ENCODE measurements at regions not wholly inside any gene's neighbourhood (a gene's known extent, or its start where the extent isn't known, plus 50 kb on each side); places are given as distances from the start of the nearest gene placed in this dataset.

DNA sequence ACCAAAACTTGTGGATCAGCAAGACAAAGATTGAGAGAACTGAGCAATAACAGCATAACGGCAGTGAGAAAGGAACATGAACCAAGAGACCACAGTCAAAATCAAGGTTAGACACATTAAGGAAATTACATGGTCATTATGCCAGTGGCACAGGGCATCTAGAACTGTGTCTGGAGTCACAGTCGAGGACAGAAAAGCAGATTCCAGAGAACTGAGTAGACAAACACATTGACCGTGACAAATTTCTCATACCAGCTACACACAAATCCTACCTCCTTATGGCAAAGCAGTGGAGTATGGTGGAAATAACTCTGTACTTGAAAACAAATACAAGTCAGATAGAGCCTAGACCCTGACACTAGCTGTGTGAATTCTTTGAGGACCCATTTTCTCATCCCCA is 367.3 kb downstream of the DUSP6 start:
- no peak for DNase-seq

DNA sequence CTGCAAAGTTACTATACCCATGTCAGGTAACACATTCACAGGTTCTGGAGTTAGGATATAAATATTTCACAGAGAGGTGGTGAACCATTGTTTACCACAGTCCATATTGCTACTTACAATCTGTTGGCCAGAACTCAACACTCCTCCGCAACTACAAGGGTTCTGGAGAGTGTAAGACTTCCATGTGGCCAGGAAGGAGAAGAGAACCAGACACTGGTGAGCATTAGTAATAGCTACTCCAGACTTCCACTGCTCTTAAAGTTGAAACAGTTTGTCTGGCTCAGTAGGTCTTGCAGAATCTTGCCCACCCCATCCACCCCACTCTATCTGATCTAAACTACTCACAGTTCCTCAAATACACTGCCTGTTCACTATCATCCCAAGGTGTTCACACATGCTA is 369.6 kb downstream of the DUSP6 start:
- no peak for DNase-seq

DNA sequence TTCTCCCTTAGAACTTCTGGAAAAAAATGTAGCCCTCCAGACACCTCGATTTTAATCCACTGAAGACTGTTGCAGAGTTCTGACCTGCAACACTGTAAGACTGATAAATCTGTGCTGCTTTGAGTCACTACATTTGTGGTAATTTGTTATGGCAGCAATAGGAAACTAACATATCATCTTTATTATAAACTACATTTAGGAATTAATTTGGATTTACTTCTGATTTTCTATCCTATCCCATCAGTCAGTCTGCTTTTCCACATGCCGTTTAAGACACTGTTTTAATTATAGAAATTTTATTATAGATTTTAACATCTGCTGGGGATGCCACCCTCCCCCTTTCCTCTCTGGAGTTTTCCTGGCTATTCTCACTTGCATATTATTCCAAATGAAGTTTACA is 375.2 kb downstream of the DUSP6 start:
- DNase-seq, result no peak

DNA sequence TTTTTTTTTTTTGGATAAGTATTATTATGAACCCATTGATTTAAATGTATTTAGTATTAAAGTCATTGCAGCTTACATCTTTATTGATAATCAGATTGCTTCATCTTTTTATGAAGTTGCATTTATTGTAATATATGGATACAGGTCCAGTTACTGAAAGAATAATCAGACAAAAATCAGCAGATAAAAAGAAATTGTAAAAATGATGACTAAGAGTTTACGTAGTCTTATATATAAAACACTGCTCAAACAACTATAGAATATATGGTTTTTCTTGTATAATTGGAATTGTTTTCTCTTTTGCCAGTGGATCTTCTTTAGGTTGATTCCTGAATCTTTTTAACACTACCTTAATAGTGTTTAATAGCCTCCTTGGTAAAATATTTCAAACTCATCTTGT is 378.3 kb downstream of the DUSP6 start:
- DNase-seq, result no peak

DNA sequence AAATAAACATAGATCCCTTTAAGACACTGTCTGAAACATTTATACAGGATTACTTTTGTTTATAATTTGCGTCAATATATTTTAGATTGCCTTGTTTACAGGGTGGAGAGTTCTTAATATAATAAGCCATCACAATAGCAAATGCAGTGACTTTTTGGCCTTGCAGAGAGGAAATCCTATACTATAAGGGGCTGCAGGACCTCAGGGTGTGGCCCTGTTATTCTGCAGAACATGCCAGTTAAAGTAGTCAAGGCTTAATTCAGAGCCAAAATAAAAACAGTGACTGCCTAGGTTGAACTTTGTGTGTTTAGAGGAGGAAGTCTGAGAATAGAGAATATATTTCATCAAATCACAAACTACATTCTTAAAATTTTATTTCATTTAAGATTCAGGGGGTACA is 381.6 kb downstream of the DUSP6 start:
- DNase-seq, result no peak

DNA sequence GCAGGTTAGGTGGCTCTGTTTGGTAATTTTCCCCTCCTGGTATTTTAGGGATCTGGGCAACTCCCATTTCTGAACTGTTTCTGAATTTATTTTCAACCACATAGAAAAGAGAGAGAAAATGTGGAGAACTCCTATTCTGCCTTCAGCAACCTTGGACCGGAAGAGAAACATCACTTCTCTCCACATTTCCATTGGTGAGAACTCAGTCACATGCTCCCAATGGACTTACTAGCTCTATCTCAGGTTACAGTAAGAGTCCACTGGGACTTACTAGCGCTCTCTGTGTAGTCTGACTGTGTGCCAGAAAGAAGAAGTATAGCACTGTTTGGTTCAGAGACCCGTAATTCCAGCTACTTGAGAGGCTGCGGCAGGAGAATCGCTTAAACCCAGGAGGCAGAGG is 383.2 kb downstream of the DUSP6 start:
- DNase-seq, result no peak

DNA sequence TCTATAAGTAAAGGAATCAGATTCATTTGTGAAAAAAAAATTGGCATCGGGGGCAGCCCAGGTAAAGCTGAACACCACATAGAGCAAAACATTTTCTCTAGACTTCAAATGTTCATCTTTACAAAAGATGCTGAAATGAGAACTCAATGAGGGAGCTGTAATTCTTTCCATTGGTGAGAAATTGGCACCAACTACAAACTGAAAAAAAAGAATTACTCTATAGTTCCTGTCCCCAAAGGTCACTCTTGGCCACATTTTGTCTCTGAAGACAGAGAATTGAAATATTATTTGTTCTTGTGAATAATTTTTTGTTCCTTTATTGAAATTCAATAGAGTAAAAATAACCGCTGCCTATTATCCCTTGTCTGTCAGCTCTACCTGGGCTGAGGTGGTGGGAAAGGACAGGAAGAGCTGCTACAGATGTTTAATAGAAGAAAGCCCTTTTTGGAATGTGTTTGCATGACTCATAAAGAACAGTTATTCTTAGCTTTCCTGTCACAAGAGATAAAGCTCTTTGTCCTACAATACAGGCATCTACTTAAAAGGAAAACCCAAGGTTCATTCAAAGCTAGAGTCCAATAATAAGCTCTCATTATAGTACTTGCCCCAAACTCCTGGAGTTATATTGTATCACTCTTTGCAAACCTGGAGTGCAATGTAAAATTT is 380.1 kb upstream of the KITLG start:
- peak; percentile 67 for DNase-seq

DNA sequence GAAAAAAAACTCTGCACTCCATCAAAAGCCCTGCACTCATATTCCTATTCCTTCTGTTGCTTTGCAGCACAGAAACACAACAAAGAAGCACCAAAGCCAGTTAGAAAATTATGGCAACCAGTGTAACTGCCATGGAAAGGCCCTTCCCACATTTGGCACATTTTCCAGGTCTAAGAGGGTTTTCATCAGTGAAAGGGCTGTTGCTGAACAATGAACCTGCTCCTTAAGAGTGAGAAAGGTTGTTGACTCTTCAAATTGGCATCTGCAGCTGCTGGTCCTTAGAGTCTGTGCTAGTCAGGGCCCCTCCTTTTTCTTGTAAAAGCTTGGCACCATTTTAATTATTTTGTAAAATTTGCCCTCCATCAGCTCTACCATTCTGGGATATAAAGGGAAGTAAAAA is 378.7 kb upstream of the KITLG start:
- DNase-seq, result no peak

DNA sequence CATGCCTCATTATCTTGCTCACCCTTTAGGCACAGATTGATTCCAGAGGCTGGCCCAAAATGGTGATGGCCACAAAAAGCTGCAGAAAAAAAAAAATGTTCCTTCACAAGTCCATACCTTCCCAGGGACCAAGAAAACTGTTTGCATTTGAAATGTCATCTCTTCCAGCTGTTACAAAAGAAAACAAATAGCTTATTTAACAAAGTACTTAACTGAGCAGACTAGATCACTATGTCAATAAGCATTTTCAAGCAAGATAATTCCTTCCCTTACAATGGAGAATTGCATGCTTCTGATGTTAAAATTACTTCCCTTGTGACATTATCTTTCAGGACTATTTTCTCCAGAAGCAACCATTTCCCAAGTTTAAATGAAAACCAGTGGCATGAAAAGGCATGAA is 377.9 kb upstream of the KITLG start:
- DNase-seq, result no peak

DNA sequence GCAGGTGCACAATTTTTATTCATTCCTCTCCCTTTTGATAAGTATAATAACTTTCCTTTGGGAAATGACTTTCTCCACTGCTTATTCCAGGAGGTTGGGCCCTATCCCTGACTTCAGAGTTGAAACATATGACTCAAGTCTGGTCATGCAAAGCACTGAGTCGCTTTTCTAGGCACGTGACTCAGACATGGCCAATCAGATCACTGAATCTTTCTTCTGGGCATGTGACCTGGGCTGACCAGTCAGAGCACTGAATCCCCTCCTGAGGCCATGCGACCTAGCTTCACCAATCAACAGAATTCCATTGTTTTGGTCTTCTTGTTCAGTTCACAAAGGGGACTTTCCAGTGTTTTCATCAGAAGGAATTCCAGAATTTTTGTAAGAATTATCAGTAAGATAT is 377.1 kb upstream of the KITLG start:
- peak; percentile 33 for DNase-seq

DNA sequence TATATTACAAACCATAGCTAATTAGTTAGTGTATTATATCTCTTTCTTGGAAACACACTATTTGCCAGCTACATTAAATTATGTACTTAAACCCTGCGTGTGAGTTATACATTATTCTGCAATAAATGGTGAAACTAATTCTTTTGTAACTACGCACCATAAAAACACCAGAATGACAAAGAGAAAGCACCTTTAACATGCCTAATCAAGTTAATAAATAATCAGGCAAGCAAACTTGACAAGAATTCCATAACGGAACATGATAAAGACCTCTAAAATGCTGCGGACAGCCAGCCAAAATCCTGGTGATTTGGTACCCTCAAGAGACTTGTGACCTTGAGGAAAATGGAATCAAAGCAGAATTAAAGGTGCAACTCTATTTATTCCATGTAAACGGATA is 375.3 kb upstream of the KITLG start:
- no peak for DNase-seq

DNA sequence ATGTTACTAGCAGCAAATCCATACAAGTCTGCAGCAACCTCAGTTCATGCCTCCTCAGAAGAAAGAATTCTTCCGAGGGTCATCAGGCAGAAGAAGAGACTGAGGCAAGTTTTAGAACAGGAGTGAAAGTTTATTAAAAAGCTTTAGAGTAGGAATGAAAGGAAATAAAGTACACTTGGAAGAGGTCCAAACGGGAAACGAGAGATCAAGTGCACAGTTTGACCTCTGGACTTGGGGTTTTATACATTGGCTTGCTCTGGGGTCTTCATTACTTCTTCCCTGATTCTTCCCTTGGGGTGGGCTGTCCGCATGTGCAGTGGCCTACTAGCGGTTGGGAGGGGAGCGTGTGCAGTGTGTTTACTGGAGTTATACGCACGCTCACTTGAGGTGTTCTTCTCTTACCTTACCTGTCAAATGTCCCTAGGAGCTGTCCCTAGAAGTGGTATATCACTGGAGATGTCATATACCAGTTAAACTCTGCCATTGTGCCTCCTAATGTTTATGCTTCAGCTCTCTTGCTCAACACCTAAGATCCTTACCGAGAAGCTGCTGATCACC is 372.8 kb upstream of the KITLG start:
- DNase-seq, result no peak

DNA sequence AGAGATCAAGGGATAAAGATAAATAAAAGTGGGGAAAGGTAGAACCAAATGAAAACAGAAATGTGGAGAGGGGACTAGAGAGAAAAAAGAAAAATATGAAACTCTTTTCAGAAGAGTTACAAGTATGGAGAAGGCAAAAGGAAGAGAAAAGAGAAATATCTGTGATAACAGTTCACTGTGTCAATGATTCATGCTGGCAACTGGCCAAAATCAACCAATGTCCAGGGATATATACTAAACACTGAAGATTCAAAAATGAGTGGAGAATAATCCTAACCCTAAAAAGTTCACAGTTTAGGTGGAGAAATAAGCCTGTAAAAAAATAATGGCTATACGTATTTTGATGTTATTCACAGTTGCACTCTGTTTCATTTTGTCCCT is 372.3 kb upstream of the KITLG start:
- peak; percentile 22 for DNase-seq

DNA sequence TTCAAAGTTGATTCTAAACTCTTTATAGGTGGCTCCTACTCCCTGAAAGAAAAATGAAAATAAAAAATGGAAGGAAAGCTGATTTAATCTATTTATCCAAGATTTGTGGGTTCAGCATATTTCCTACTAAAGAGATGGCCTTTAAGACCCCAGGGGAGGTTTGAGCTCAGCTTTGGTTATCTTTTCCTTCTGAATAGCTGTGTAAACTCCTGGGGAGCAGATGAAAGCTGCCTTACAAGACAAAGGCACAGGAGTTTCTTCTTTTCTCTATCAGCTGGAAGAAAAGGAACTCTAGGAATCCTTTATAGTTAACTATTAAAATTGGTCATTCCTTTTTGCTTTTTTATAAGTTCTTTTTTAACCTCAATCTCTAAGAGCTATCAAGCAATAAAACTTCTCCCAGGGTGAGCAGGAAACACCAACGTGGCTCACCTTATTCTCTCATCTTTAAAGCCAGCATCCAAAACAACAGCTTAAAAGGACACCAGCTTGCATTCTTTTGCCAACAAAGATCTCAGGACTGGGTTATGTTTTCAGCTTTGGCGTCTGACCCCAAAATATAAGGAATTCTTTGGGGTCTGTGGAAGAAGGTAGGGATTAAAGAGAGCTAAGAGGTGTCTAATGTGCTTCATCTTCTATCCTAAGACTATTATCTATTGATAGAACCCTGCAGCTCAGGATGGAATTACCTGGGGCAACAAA is 371.7 kb upstream of the KITLG start:
- DNase-seq, result no peak

DNA sequence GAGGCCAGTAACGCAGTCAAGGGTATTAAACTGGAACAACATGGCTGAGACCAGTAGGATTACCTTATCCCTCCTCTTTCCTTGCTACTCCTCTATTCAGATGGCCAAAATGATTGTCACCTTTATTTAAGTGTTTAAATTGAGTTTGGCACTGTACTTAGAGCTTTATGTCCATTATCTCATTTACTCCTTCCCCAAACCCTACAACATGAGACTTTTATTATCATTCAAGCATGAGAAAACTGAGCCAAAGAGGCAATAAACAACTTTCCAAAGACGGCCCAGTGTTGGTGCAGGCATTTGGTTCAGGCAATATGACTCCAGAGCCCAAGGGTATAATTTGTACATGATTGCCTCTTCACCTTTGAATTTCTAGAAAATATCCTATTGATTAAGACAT is 370.9 kb upstream of the KITLG start:
- DNase-seq, result no peak

DNA sequence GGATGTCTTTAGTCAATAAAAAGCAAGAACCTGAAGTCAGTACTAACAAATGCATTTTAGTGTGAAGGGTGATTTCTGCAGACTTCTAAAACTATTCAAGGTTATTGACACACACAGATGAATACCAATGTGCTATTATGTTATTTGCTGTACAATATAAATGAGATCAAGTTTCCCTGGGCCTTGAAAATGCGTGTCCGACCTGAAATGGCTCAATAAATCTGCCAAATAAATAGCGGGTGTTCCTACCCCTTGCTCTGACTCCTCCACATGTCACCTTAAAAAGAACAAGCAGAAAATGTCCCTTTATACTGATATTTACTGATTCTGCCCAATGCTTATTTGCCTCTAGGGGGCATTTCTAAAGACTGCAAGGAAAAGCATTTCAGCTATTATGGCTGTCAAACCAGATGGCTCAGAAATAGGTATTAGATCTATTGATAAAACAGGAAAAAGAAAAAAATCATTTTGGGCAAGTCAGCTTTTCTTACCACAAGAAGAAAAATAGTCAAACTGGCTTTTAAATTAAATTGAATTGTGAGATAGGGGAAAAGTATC is 367.3 kb upstream of the KITLG start:
- DNase-seq, result peak; percentile 9

DNA sequence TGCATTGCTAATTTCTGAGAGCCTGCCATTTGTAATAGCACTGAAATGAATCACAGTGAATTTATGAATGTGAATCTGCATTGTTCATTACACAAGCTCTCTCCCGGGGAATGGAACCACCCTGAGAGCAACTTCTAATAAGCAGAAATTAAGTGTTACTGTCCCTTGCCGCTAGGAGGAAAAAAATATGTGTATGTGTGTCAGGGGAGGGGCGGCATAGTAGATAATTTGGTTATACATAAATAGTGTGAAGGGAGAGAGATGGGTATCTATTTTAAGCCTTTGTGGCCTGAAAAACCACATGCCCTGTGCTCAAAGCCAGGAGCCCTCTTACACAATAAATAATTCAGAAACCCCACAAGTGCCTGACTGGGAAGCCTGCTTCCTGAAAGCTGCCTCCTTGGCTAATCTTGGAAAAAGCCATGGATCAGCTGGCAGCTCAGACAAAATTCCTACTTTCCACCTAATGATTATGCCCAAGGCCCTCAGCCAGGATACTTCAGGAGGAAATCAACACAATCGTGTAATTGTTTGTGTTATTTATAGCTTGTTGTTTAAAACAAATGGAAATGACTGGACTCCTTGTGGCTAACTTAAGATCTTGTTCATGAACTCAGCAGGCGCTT is 366.2 kb upstream of the KITLG start:
- DNase-seq, result peak; percentile 89

DNA sequence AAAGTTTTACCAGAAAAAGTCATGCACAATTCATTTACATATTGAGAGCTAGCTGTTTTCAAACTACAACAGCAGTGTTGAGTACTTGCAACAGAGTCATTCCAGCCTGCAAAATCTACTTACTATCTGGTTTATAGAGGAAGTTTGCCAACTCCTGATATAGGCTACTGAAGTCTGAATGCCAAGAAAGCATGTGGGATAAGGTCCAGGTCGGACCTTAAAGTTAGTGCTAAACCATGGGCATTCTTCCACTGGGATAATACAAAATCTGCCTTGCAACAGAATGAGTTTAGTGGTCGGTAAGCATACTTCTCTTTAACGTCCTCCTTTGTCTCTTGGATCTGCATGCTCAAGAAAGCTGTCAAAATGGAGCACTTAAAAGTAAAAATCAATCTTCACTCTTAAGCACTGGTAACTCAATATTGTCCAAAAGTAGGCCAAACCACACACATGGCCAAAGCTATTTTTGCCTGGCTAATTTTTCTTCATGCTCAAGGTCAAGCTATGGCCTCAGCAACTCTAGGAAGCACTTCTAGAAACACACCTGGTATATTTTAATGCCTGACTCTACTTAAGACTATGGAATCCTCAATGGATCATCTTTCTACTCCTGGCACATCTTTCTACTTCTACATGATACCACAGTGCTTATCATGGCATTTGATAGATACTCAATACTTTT is 364.9 kb upstream of the KITLG start:
- no peak for DNase-seq

DNA sequence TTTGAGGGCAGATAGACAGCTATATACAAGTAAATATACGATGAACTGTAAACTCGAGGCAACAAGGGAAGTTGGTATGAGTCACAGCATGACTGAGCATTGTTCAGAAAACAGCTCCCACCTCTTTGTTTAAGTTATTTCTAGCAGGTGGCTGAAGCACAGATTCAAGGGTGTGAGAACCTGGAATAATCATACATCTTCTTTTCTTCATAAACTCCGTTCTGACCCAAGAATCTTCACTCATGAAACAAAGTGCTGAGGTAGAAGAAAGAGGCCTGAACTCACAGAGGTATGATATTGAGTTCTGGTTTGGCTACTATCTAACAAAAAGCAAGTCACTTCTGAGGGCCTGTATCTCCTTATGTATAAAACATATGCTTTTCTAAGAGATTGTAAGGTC is 364.1 kb upstream of the KITLG start:
- peak; percentile 65 for DNase-seq

DNA sequence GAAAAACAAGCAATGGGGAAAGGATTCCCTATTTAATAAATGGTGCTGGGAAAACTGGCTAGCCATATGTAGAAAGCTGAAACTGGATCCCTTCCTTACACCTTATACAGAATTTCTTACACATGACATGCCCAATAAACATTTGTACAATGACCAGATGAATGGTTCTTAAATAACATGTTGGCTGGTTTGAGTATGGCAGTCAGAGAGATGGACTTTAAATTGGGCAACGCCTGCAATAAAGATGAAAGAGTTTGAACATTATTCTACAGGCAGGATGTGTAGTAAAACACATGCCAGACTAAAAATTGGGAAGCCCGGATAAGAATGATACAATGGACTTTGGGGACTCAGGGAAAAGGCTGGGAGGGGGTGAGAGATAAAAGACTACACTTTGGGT is 360.6 kb upstream of the KITLG start:
- no peak for DNase-seq

DNA sequence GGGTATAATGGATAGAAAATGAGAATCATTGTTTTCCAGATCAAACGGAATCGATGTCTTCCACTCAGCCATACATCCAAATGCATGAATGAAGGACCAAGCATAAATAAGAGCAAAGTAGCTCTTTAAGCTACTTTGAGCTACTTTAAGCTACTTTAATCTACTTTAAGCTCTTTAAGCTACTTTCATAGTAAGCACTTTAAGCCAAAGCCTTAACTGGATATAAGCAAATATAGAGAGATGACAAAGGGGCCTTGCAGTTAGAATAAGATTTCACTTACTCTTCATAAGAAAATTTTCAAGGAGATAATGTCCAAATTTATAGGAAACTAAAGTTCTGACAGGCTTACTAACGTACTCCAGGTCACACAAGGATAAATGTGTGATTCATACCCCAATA is 355.6 kb upstream of the KITLG start:
- peak; percentile 10 for DNase-seq

DNA sequence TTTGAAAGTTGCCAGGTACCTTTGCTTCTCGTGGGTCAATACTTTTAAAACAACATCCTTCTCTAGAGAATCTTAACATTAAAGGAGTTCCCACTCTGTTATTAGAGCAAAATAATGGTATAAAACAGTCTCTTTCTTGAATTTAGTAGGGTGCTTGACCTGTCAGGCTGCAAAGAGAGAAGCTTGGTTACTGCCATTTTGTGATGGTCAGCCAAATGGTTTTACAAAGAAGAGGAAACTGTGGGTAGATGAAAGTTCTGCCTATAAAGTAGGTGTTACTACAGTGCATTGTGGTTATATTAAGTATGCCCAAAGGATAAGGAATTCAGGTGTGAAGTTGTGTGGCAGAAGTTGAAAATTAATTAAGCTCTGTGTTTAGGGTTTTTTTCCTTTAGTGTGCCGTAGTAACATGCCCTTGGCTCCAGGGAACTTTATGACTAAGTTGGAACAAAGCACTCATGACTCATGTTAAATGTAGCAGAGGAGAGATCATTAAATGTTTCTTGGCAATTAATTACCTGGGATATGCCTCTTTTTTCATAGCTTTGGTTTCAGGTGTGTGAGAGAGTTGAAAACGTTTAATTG is 354.0 kb upstream of the KITLG start:
- peak; percentile 67 for DNase-seq

DNA sequence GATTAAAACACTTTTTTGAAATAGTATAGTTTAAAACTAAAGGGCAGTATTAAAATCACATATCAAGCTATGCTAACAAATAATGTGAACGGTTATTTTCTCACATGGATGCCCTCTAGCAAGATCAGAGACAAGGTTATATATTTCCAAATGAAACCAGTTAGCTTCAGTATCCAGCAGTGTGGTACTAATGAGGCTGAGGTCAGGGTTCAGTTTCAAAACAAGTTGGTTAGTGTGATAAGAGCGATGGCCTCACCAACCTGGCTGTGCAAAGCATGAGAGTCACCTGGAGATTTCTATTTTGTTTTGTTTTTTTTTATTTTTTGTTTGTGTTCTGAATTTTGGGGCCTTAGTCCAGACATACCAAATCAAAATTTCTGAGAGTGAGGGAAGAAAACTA is 352.2 kb upstream of the KITLG start:
- DNase-seq, result no peak

Measured in HCEC 1CT (cell line).